ENCODE measurements at regions not wholly inside any gene's neighbourhood (a gene's known extent, or its start where the extent isn't known, plus 50 kb on each side); places are given as distances from the start of the nearest gene placed in this dataset.

DNA sequence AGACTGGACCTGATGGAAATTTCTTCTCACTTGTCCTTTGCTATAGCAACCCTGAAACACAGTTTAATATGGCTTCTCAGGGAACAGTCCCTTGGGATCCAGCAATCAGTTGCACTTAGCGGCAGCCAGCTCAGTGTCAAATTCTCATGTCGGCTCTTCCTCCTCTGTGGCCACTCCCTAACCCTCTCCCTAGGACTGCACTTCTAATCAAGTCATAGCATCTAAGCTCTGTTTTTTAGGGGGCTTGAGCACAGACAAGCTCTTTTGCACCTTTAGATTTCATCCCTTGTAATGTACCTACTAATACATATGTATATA is 250.5 kb upstream of the TLE3 start:
- Histone ChIP-seq H3K9me1 (ENCODE audit: control insufficient read depth, insufficient read depth, low read length) (no peaks in the 10 kb centered on the region), H2AFZ (ENCODE audit: low read depth, low read length) (no peak overlapping the region), H4K20me1 (replicated peaks; ENCODE audit: control insufficient read depth, insufficient read depth, low read length) (no peaks in the 10 kb centered on the region; the same call in 1 of the 2 replicates), H3K4me2 (ENCODE audit: insufficient read depth, low read length) (no peak overlapping the region), H3K9me3 (replicated peaks; ENCODE audit: control insufficient read depth, insufficient read depth, low read depth, low read length) (no peaks in the 10 kb centered on the region), H3K9ac (ENCODE audit: insufficient read depth in 1 of 2, low read depth in 2 of 2, low read length in 2 of 2) (no peak overlapping the region), H3K4me3 (no peak overlapping the region), H3K27ac (ENCODE audit: extremely low read depth, low read depth, low read length) (no peak overlapping the region), H3K36me3 (ENCODE audit: control insufficient read depth, insufficient read depth, low read length) (no peaks in the 10 kb centered on the region), H3K79me2 (ENCODE audit: control insufficient read depth, insufficient read depth, low read length) (no peaks in the 10 kb centered on the region), H3K4me1 (replicated peaks in 1 of 2; ENCODE audit: control insufficient read depth in 2 of 2, insufficient read depth in 2 of 2, low read length in 2 of 2) (no peaks in the 10 kb centered on the region), H3K27me3 (ENCODE audit: control insufficient read depth in 2 of 2, insufficient read depth in 2 of 2, low read length in 2 of 2) (peaks cover 21 to 55% of the 10 kb centered on the region in 2 experiments)
- no peak for TF ChIP-seq MBD2 (IDR thresholded peaks at IDR 0.05; ENCODE audit: borderline replicate concordance, low read depth)
- TF ChIP-seq ZNF77 (CRISPR knock-in tag; IDR thresholded peaks at IDR 0.05) = no peak
- no peak for TF ChIP-seq ZNF76 (CRISPR knock-in tag; IDR thresholded peaks at IDR 0.05; ENCODE audit: borderline replicate concordance)
- no peak for TF ChIP-seq MEF2A (IDR thresholded peaks at IDR 0.05; ENCODE audit: control insufficient read depth, low read depth, low read length)
- TF ChIP-seq, protein P1, sequence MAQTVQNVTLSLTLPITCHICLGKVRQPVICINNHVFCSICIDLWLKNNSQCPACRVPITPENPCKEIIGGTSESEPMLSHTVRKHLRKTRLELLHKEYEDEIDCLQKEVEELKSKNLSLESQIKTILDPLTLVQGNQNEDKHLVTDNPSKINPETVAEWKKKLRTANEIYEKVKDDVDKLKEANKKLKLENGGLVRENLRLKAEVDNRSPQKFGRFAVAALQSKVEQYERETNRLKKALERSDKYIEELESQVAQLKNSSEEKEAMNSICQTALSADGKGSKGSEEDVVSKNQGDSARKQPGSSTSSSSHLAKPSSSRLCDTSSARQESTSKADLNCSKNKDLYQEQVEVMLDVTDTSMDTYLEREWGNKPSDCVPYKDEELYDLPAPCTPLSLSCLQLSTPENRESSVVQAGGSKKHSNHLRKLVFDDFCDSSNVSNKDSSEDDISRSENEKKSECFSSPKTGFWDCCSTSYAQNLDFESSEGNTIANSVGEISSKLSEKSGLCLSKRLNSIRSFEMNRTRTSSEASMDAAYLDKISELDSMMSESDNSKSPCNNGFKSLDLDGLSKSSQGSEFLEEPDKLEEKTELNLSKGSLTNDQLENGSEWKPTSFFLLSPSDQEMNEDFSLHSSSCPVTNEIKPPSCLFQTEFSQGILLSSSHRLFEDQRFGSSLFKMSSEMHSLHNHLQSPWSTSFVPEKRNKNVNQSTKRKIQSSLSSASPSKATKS (CRISPR knock-in tag; IDR thresholded peaks at IDR 0.05) = no peak
- no peak for TF ChIP-seq KDM2B (CRISPR knock-in tag; IDR thresholded peaks at IDR 0.05)
- no peak for TF ChIP-seq HDAC6 (IDR thresholded peaks at IDR 0.05; ENCODE audit: low read depth, low read length)
- in situ Hi-C loops (cut with MboI) = no loop called here
- DNase-seq (ENCODE audit: extremely low read depth in 1 of 4, low spot score in 3 of 4) = no peak
- intact Hi-C loops (cut with micrococcal nuclease) = no loop called here
- ATAC-seq = no peak
- CTCF ChIA-PET (ENCODE audit: low intra/inter-chr PET ratio) = no interaction called here
- 0% methylated on average over 2 of the region's 2 CpGs for WGBS (ENCODE audit: insufficient coverage, low coverage, missing lambda C conversion rate)
- POLR2A ChIA-PET = no interaction called here
- no TSS peak for BruUV-seq (replicated peaks)
- FAIRE-seq = no peak
